OCI-LY3 (cell line): ENCODE measurements at regions not wholly inside any gene's neighbourhood (a gene's known extent, or its start where the extent isn't known, plus 50 kb on each side); places are given as distances from the start of the nearest gene placed in this dataset.

Source experiments
- H2AFZ ChIP-seq: fragments of 200-600, 300-600 bp; shearing (Covaris generic); 2 replicates; pipeline ENCODE4 v1.6.0; 2014; ENCODE audit warnings: antibody characterized with exemption, low read depth, low read length
- H3K27ac ChIP-seq: fragments of 200-600, 300-600 bp; sonication (generic); 2 replicates; pipeline ENCODE4 v1.5.1; 2014; ENCODE audit warnings: mild to moderate bottlenecking, low read length, moderate library complexity, mixed read lengths
- H3K27me3 ChIP-seq: fragments of 200-600, 300-600 bp; sonication (generic); 2 replicates; pipeline ENCODE4 v1.6.1; 2014; ENCODE audit warnings: low read depth, low read length, mixed read lengths
- H3K36me3 ChIP-seq: fragments of 200-600, 300-600 bp; sonication (generic); replicated peaks from 2 replicates; pipeline ENCODE3; 2014; ENCODE audit warnings: low read depth, low read length, mixed read lengths
- H3K4me1 ChIP-seq: fragments of 300-600, 200-600 bp; sonication (generic); 2 replicates; pipeline ENCODE4 v1.6.1; 2014; ENCODE audit warnings: low read length, mixed read lengths
- H3K4me2 ChIP-seq: fragments of 200-600, 300-600 bp; sonication (generic); 2 replicates; pipeline ENCODE4 v1.6.1; 2014; ENCODE audit warnings: low read length, mixed read lengths
- H3K4me3 ChIP-seq: fragments of 300-600, 200-600 bp; sonication (generic); 2 replicates; pipeline ENCODE4 v1.5.1; 2014; ENCODE audit warnings: antibody characterized with exemption, mild to moderate bottlenecking, low read length, moderate library complexity
- H3K79me2 ChIP-seq: fragments of 300-600, 200-600 bp; shearing (Covaris generic); 2 replicates; pipeline ENCODE4 v1.6.1; 2014; ENCODE audit warnings: mild to moderate bottlenecking, low read length, mixed read lengths
- H3K9ac ChIP-seq: fragments of 300-600, 200-600 bp; shearing (Covaris generic); 2 replicates; pipeline ENCODE4 v1.6.0; 2014; ENCODE audit warnings: mild to moderate bottlenecking, low read length, moderate library complexity
- H3K9me3 ChIP-seq: fragments of 200-600, 300-600 bp; shearing (Covaris generic); 2 replicates; pipeline ENCODE4 v1.6.1; 2014; ENCODE audit warnings: low read length, mixed read lengths; ENCODE audit not compliant: insufficient read depth
- H4K20me1 ChIP-seq: fragments of 200-600, 300-600 bp; sonication (generic); 2 replicates; pipeline ENCODE4 v1.6.1; 2016; ENCODE audit warnings: low read length, mixed read lengths; ENCODE audit not compliant: insufficient read depth
- EZH2phosphoT487 ChIP-seq: fragments of 200-600 bp; shearing (Covaris generic); IDR thresholded peaks from 2 replicates; pipeline ENCODE4 v1.6.1; 2018; ENCODE audit warnings: antibody characterized with exemption, mixed run types, low read depth
- TF ChIP-seq, protein P1 (sequence below): fragments of 200-600, 300-600 bp; sonication (generic); IDR thresholded peaks from 2 replicates; pipeline ENCODE4 v1.5.1; 2014; ENCODE audit warnings: antibody characterized with exemption, low read length, low read depth

DNA sequence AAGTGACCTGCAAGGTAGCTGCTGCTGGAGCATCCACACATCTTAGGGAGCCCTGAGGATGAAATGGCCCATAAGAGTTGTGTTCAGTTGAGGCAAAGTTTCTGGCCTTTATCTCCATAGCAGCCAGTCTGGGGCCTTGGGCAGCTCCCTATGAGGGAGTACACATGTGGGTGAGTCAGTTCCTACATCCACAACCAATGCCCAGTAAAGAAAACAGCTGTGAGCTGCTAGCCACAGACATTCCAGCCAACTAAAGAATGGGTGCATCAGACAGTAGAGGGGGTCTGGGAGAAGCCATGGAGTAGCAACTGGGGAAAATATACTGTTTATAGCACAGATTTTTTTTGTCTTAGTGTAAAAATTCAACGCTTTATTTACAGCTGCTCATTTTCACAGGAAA is 720.7 kb downstream of the TLE1 start:
- TF ChIP-seq, protein P1, sequence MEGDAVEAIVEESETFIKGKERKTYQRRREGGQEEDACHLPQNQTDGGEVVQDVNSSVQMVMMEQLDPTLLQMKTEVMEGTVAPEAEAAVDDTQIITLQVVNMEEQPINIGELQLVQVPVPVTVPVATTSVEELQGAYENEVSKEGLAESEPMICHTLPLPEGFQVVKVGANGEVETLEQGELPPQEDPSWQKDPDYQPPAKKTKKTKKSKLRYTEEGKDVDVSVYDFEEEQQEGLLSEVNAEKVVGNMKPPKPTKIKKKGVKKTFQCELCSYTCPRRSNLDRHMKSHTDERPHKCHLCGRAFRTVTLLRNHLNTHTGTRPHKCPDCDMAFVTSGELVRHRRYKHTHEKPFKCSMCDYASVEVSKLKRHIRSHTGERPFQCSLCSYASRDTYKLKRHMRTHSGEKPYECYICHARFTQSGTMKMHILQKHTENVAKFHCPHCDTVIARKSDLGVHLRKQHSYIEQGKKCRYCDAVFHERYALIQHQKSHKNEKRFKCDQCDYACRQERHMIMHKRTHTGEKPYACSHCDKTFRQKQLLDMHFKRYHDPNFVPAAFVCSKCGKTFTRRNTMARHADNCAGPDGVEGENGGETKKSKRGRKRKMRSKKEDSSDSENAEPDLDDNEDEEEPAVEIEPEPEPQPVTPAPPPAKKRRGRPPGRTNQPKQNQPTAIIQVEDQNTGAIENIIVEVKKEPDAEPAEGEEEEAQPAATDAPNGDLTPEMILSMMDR: no peak
- TF ChIP-seq EZH2phosphoT487: no peak

DNA sequence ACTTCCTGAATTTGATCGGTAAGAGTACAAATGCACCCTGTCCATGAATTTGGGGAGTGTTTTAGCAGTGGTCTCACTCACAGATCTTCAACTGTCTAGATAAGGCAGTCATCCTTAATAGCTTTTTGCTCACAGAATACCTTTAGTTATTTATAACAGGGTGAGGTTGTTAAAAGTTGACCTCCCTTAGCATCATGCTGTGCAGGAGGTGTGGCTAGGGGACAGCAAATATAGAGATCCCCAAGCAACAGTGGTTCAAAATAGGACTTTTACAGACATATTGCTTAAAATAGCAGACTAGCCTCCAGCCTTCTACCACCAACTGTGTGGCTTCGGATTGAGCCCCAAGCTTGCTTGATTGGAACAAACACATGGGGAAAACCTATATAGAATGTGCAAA is 724.4 kb downstream of the TLE1 start:
- H3K36me3 ChIP-seq: no peaks in the 10 kb centered on the region
- no peaks in the 10 kb centered on the region for H3K27me3 ChIP-seq
- no peaks in the 10 kb centered on the region for H3K9me3 ChIP-seq
- H3K79me2 ChIP-seq: no peaks in the 10 kb centered on the region
- no peak overlapping the region for H2AFZ ChIP-seq
- H3K9ac ChIP-seq: no peak overlapping the region
- no peak overlapping the region for H3K4me2 ChIP-seq
- H3K4me3 ChIP-seq: no peak overlapping the region
- TF ChIP-seq EZH2phosphoT487: no peak
- TF ChIP-seq, protein P1: no peak
- no peak overlapping the region for H3K27ac ChIP-seq
- no peaks in the 10 kb centered on the region for H3K4me1 ChIP-seq
- H4K20me1 ChIP-seq: no peaks in the 10 kb centered on the region

More for the DNA sequence above, 720.7 kb downstream of the TLE1 start:
- Histone ChIP-seq H3K9ac (no peak overlapping the region), H3K4me1 (no peaks in the 10 kb centered on the region), H3K4me3 (no peak overlapping the region), H4K20me1 (no peaks in the 10 kb centered on the region), H3K79me2 (no peaks in the 10 kb centered on the region), H3K4me2 (no peak overlapping the region), H3K27me3 (no peaks in the 10 kb centered on the region), H3K9me3 (no peaks in the 10 kb centered on the region), H3K36me3 (no peaks in the 10 kb centered on the region), H2AFZ (no peak overlapping the region), H3K27ac (no peak overlapping the region)

DNA sequence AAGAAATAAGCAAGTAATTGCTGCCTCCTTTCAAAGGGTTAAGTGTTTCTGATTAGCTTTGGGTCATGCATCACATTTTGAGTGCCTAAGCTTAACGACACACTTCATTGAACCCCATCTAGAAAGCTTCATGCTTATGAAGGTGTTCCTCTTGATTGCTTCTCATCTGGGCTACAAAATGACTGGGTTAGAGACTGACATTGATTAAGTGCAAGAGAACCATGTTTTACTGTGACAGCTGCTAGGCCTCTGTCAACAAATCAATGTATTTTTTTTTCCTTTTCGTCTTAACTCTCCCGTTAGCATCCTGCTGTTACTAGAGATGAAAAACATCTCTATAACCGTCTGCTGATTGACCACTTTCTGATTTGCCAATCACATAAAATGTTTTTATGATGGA is 725.0 kb downstream of the TLE1 start:
- Histone ChIP-seq H3K27me3 (no peaks in the 10 kb centered on the region), H3K9ac (no peak overlapping the region), H4K20me1 (no peaks in the 10 kb centered on the region), H3K79me2 (no peaks in the 10 kb centered on the region), H3K36me3 (no peaks in the 10 kb centered on the region), H3K4me3 (no peak overlapping the region), H3K4me2 (no peak overlapping the region), H2AFZ (no peak overlapping the region), H3K4me1 (no peaks in the 10 kb centered on the region), H3K9me3 (no peaks in the 10 kb centered on the region), H3K27ac (no peak overlapping the region)
- no peak for TF ChIP-seq EZH2phosphoT487
- TF ChIP-seq, protein P1: no peak

- no peak overlapping the region for H3K27ac ChIP-seq
- TF ChIP-seq, protein P1: no peak
- no peak for TF ChIP-seq EZH2phosphoT487
- no peaks in the 10 kb centered on the region for H3K9me3 ChIP-seq
Observed at GRCh38 chr9:80957801-80958200, 731.5 kb downstream of the TLE1 start.

More at GRCh38 chr9:80957801-80958200, 731.5 kb downstream of the TLE1 start:
- no peaks in the 10 kb centered on the region for H3K79me2 ChIP-seq
- H3K9ac ChIP-seq: no peak overlapping the region
- no peak overlapping the region for H2AFZ ChIP-seq
- no peaks in the 10 kb centered on the region for H4K20me1 ChIP-seq
- no peaks in the 10 kb centered on the region for H3K36me3 ChIP-seq
- H3K4me3 ChIP-seq: no peak overlapping the region
- no peaks in the 10 kb centered on the region for H3K27me3 ChIP-seq
- no peak overlapping the region for H3K4me2 ChIP-seq
- no peaks in the 10 kb centered on the region for H3K4me1 ChIP-seq
